Esophagus muscularis mucosa (tissue), 4 donors: ENCODE measurements at regions not wholly inside any gene's neighbourhood (a gene's known extent, or its start where the extent isn't known, plus 50 kb on each side); places are given as distances from the start of the nearest gene placed in this dataset.

Experiments
- DNase-seq: peaks from one replicate; pipeline ENCODE4 v3.0.0-alpha.2; 2017; ENCODE audit errors: extremely low spot score
- H3K27ac ChIP-seq, 4 donors: fragments of 200-600 bp; sonication (generic); replicated peaks in 1 of 4; 1 replicate in 3 of 4; 2 replicates in 1 of 4; pipeline ENCODE4 v1.5.1; 2016 to 2019; ENCODE audit warnings: mild to moderate bottlenecking in 1 of 4
- H3K27me3 ChIP-seq, 4 donors: fragments of 200-600 bp; sonication (generic); one replicate each; pipeline versions ENCODE4 v1.5.1 to v1.6.0; 2016 to 2019
- H3K36me3 ChIP-seq, 4 donors: fragments of 200-600 bp; sonication (generic); one replicate each; pipeline ENCODE4 v1.5.1; 2016 to 2019
- H3K4me1 ChIP-seq, 4 donors: fragments of 200-600 bp; sonication (generic); one replicate each; pipeline ENCODE4 v1.5.1; 2016 to 2019
- H3K4me3 ChIP-seq, 4 donors: fragments of 200-600 bp; sonication (generic); 1 replicate in 2 of 4; 2 replicates in 2 of 4; pipeline ENCODE4 v1.5.1; 2016 to 2019; ENCODE audit warnings: mild to moderate bottlenecking in 4 of 4, moderate library complexity in 1 of 4
- H3K9me3 ChIP-seq, 4 donors: fragments of 200-600 bp; sonication (generic); 1 replicate in 3 of 4; 2 replicates in 1 of 4; pipeline ENCODE4 v1.5.1; 2016 to 2019
- EP300 ChIP-seq: sonication (generic); formaldehyde crosslinking; IDR thresholded peaks from one replicate; pipeline ENCODE4 v1.6.1; 2017; ENCODE audit warnings: antibody characterized with exemption
- POLR2A ChIP-seq: fragments of 450-650 bp; IDR thresholded peaks from one replicate; pipeline ENCODE4 v1.6.1; 2017; ENCODE audit warnings: antibody characterized with exemption, moderate library complexity, mild to moderate bottlenecking, low read depth
- POLR2AphosphoS5 ChIP-seq, 2 donors: sonication (generic); formaldehyde crosslinking; IDR thresholded peaks; one replicate each; pipeline ENCODE4 v1.6.1; 2017; ENCODE audit warnings: antibody characterized with exemption in 2 of 2
- WGBS: methylation state at CpG from one replicate; pipeline ENCODE4 v1.1.5; 2018; 5-methylcytosine and 5-hydroxymethylcytosine counted together
- intact Hi-C: fragments of 100-400 bp; cut with DNase I; formaldehyde crosslinking; loops from one replicate; pipeline ENCODE4 v1.15.1; 2023
- TF ChIP-seq, protein P1 (sequence below), 3 experiments: fragments of 200-600 bp in 2 of 3; fragments of 450-650 bp in 1 of 3; sonication (generic) in 2 of 3; IDR thresholded peaks; one replicate each; pipeline ENCODE4 v1.5.1; 2017 to 2019; ENCODE audit warnings: antibody characterized with exemption in 3 of 3, mild to moderate bottlenecking in 2 of 3, moderate library complexity in 1 of 3

DNA sequence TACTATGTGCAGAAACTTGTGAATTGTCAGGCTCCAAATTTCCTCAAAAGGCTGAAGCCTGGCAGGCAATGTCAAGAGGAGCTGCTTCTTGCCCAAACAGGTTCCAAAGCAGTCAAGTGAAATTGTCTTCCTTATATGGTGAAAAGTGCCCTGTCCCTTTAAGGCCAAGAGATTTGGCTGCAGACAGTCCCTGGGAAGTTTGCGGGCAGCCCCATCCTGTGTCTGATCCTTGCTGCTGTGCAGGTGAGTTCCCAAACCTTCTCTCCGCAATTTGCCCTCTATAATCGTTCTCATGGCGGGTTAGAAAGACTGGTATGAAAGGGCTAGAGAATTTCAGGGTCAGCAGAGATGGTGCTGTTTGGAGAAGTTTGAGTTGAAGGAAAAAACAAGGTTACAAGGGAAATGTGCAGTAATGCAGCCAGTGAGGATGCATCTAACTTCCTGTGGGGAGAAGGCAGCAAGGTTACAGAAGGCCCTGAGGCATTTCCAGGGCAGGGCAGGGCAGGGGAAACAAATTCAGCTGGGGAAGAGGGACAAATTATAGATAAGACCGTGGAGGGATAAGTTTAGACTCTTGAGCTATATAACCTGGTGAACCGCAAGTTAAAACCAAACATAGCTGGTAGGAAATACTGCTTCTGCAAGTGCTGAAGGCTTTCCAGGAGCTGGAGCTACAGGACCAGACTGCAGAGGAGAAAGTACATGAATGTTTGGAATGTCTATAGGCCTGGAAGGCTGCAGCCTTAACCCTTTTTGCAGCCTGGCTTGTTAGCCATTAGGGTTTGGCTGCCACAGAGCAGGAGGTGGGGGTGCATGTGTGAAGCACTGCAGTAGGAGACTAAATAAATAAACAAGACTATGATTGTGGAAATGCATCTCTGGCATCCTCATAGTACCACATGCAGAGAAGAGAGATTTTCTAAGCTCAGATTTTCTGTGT, 256.2 kb upstream of the IL12A start:
- Histone ChIP-seq H3K36me3 (no peaks in the 10 kb centered on the region), H3K4me3 (peak overlapping the region; percentile 39 to 56 (median 48)), H3K4me1 (peaks cover 15 to 39% (median 28%) of the 10 kb centered on the region in 4 donors), H3K27ac (peak overlapping the region; percentile 66 to 81 (median 72)), H3K27me3 (no peaks in the 10 kb centered on the region), H3K9me3 (no peaks in the 10 kb centered on the region)
- 27% methylated on average over 6 of the region's 6 CpGs for WGBS
- TF ChIP-seq, protein P1, sequence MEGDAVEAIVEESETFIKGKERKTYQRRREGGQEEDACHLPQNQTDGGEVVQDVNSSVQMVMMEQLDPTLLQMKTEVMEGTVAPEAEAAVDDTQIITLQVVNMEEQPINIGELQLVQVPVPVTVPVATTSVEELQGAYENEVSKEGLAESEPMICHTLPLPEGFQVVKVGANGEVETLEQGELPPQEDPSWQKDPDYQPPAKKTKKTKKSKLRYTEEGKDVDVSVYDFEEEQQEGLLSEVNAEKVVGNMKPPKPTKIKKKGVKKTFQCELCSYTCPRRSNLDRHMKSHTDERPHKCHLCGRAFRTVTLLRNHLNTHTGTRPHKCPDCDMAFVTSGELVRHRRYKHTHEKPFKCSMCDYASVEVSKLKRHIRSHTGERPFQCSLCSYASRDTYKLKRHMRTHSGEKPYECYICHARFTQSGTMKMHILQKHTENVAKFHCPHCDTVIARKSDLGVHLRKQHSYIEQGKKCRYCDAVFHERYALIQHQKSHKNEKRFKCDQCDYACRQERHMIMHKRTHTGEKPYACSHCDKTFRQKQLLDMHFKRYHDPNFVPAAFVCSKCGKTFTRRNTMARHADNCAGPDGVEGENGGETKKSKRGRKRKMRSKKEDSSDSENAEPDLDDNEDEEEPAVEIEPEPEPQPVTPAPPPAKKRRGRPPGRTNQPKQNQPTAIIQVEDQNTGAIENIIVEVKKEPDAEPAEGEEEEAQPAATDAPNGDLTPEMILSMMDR (IDR thresholded peaks at IDR 0.05): peak in 1 of 3 experiments; percentile 6
- TF ChIP-seq POLR2AphosphoS5 (IDR thresholded peaks at IDR 0.05) (peak; percentile 36 to 61), EP300 (no peak)
- no peak for DNase-seq
- intact Hi-C loops: no loop called here

DNA sequence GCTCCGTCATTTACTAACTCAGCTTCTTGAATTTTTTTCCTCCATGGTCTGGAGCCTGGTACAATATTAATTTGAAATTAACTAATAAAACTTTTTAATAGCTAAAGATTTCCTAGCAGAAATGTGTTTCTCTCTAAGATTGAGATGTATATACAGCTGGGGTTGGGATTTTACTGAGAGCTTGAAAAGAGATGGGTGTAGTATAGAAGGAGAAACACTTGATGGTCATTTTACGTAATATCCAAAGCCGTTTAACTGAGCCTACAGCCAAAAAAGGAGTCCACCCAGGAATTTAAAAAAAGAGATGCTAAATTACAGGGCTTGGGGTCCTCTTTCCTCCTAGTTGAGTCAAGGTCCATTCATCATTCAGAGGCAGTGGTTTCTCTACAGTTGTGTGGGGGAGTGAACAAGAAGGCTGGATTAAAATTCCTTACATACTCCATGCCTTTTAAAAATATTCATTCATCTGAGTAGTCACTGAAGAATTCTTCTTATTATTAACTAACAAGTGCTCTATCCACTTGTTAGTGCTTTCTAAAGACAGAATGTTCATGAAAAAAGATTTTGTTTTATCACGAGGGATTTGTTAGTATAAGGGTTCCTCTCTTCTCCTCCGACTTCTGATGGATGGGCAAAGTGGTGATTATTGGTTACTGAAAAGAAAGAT, 255.3 kb upstream of the IL12A start:
- Histone ChIP-seq H3K36me3 (no peaks in the 10 kb centered on the region), H3K4me3 (peak overlapping the region; percentile 39 to 56 (median 48)), H3K4me1 (peaks cover 15 to 39% (median 28%) of the 10 kb centered on the region in 4 donors), H3K27ac (peak overlapping the region; percentile 66 to 81 (median 72)), H3K27me3 (no peaks in the 10 kb centered on the region), H3K9me3 (no peaks in the 10 kb centered on the region)
- DNase-seq: no peak
- intact Hi-C loops: no loop called here
- TF ChIP-seq, protein P1 (IDR thresholded peaks at IDR 0.05): no peak
- no peak for TF ChIP-seq POLR2A
- TF ChIP-seq EP300: no peak
- TF ChIP-seq POLR2AphosphoS5 (IDR thresholded peaks at IDR 0.05): peak in 1 of 2 donors; percentile 29
- 35% methylated on average over 5 of the region's 5 CpGs for WGBS

DNA sequence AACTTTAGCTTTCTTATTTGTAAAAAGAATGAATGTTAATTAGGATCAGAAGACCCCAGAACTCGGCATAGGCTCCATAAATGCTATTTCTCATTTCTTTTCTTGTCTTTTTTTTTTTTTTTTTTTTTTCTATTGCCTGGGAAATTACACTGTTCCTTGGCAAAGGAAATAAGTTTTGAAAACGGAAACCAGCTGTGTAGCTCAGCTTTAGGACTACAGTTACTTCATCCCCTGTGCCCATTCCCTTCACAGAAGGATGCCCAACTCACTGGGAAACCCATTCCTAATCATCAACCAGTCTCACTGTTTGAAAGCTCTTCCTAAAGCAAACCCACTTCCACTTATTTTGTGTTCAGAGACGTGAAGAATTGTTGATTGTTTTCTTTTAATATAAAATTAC, 254.0 kb upstream of the IL12A start:
- Histone ChIP-seq H3K4me1 (peaks cover 15 to 44% (median 28%) of the 10 kb centered on the region in 4 donors), H3K4me3 (no peak overlapping the region), H3K27ac (no peak overlapping the region), H3K27me3 (no peaks in the 10 kb centered on the region), H3K9me3 (no peaks in the 10 kb centered on the region), H3K36me3 (no peaks in the 10 kb centered on the region)
- no peak for DNase-seq
- TF ChIP-seq, protein P1 (IDR thresholded peaks at IDR 0.05): no peak
- TF ChIP-seq EP300 (no peak), POLR2AphosphoS5 (IDR thresholded peaks at IDR 0.05) (no peak), POLR2A (no peak)
- WGBS: 53% methylated on average over 3 of the region's 3 CpGs
- intact Hi-C loops: no loop called here

DNA sequence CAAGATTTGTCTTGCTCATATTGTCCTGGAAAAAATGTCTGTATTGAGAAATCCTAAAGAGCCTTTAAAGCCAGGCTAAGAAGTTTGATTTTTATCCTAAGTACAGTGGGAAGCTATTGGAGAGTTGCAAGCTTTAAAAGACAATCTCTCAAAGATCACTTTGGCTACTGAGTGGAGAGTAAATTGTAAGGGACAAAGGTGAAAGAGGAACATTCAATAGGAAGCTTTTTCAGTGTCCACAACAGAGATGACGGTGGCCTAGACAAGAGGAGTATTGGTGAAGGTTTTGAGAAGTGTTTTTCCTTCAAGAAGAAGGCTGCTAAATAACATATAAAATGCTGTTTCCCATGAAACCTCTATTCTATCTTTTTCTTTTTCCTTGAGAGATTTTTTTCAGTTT, 249.5 kb upstream of the IL12A start:
- WGBS: 95% methylated on average over 1 of the region's 1 CpG
- Histone ChIP-seq H3K36me3 (no peaks in the 10 kb centered on the region), H3K27me3 (no peaks in the 10 kb centered on the region), H3K4me3 (no peak overlapping the region), H3K27ac (no peak overlapping the region), H3K9me3 (no peaks in the 10 kb centered on the region), H3K4me1 (peaks cover 1 to 16% (median 4%) of the 10 kb centered on the region in 4 donors)
- TF ChIP-seq EP300 (no peak), POLR2A (no peak), POLR2AphosphoS5 (IDR thresholded peaks at IDR 0.05) (no peak)
- TF ChIP-seq, protein P1 (IDR thresholded peaks at IDR 0.05): no peak
- intact Hi-C loops: no loop called here
- no peak for DNase-seq
